Right lung (tissue), 2 donors: ENCODE measurements at regions not wholly inside any gene's neighbourhood (a gene's known extent, or its start where the extent isn't known, plus 50 kb on each side); places are given as distances from the start of the nearest gene placed in this dataset.
A peak's percentile ranks its signal among the peaks of the same experiment; 100 is the strongest.
"Not testable (repeated sequence)": the region's sequence is repeated elsewhere in the genome, so short reads cannot be mapped to it uniquely, and the experiment has no call there.

Source experiments
- DNase-seq, 2 donors: peaks; one replicate each; pipeline ENCODE4 v3.0.0-alpha.2; 2013

GRCh38 chr10:23493711-23494110 lies 54.8 kb downstream of the OTUD1 start:
- no peak for DNase-seq

GRCh38 chr10:23496727-23497126 lies 57.9 kb downstream of the OTUD1 start:
- DNase-seq, result no peak

- DNase-seq, result no peak
Measured at GRCh38 chr10:23499372-23500132, 60.7 kb downstream of the OTUD1 start.

GRCh38 chr10:23505797-23506465 lies 67.1 kb downstream of the OTUD1 start:
- DNase-seq, result no peak

- DNase-seq, result no peak
Measured at GRCh38 chr10:23512355-23513058, 73.6 kb downstream of the OTUD1 start.

GRCh38 chr10:23513621-23514020 lies 74.7 kb downstream of the OTUD1 start:
- not testable (repeated sequence) for DNase-seq

GRCh38 chr10:23514321-23514720 lies 75.4 kb downstream of the OTUD1 start:
- DNase-seq, result no peak

GRCh38 chr10:23516530-23516929 lies 77.7 kb downstream of the OTUD1 start:
- peak in 1 of 2 donors; percentile 18 for DNase-seq

- no peak for DNase-seq
Measured at GRCh38 chr10:23517155-23517554, 78.3 kb downstream of the OTUD1 start.

- DNase-seq, result no peak
Measured at GRCh38 chr10:23521735-23522134, 82.9 kb downstream of the OTUD1 start.

- DNase-seq, result no peak
Measured at GRCh38 chr10:23522345-23522744, 83.5 kb downstream of the OTUD1 start.

GRCh38 chr10:23523251-23523650 lies 84.4 kb downstream of the OTUD1 start:
- no peak for DNase-seq

GRCh38 chr10:23525406-23525805 lies 86.5 kb downstream of the OTUD1 start:
- peak in 1 of 2 donors; percentile 11 for DNase-seq

- no peak for DNase-seq
Measured at GRCh38 chr10:23528419-23528818, 89.5 kb downstream of the OTUD1 start.

- no peak for DNase-seq
Measured at GRCh38 chr10:23529625-23530024, 90.8 kb downstream of the OTUD1 start.

GRCh38 chr10:23530079-23530478 lies 91.2 kb downstream of the OTUD1 start:
- no peak for DNase-seq

- no peak for DNase-seq
Measured at GRCh38 chr10:23533212-23533611, 94.3 kb downstream of the OTUD1 start.

GRCh38 chr10:23534326-23534725 lies 95.5 kb downstream of the OTUD1 start:
- no peak for DNase-seq

- no peak for DNase-seq
Measured at GRCh38 chr10:23534761-23535160, 95.9 kb downstream of the OTUD1 start.

GRCh38 chr10:23535381-23535780 lies 96.5 kb downstream of the OTUD1 start:
- no peak for DNase-seq

- no peak for DNase-seq
Measured at GRCh38 chr10:23538968-23539367, 100.1 kb downstream of the OTUD1 start.

- DNase-seq, result peak; percentile 36 to 45
Measured at GRCh38 chr10:23540401-23541030, 101.6 kb downstream of the OTUD1 start.
